Stimulated activated CD4-positive, alpha-beta T cell treated with anti-CD3 and anti-CD28 coated beads, Interleukin-4, amount 100 ng/mL, for 1 hour (primary cell): ENCODE measurements at regions not wholly inside any gene's neighbourhood (a gene's known extent, or its start where the extent isn't known, plus 50 kb on each side); places are given as distances from the start of the nearest gene placed in this dataset.
A peak's percentile ranks its signal among the peaks of the same experiment; 100 is the strongest.
"Not testable (repeated sequence)": the region's sequence is repeated elsewhere in the genome, so short reads cannot be mapped to it uniquely, and the experiment has no call there.

Experiments used
- DNase-seq: peaks from one replicate; pipeline ENCODE4 v3.0.0-alpha.2; 2020

DNA sequence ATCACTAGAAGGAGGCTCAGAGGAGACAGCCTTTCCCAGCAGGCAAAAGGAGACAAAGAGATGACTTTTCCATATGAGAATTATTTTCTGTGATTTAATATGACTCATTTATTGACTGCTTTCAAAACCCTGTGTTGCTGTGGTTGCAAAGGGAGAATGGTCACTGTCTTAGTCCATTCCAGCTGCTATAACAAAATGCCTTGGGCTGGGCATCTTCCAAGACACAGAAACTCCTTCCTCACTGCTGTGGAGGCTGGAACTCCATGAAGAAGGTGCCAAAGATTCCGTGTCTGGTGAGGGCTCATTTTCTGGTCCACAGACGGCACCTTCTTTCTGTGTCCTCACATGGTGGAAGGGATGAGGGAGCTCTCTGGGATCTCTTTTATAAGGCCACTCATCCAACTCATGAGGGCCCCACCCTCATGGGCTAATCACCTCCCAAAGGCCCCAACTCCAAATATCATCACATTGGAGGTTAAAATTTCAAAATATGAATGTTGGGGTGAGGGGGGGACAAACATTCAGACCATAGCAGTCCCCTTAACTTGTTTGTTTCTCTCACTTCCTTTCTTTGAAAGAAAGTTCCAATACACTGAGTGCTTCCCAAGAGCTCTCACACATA is 252.1 kb upstream of the RAB4A start:
- DNase-seq, result no peak

DNA sequence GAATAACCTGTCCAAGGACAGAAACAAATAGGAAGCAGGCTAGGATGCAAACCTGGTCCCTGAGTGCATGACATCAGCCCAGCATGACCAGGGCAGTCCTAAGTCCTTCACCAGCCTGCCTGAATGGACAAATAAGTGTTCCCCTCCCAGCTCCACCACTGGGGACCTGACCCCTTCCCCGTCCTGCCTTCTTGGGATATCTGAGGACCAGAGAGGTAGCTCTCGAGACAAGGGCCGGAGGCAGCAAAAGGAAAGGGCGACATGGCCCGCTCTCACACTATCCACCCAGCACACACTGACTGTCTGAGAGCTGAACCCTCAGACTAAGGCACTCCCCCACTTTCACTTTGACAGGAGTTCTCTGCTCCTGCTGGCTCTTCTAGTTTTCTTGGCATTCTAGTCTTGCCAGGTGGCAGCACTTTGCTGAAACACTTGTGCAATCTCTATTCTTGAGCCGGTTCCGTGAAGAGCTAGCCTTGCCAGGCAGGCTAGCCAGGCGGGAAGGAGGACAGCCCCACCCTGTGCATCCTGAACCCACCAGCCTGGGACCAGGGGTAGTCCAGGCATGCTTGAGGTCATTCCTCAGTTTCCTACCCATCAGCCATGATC is 251.1 kb upstream of the RAB4A start:
- DNase-seq, result no peak

DNA sequence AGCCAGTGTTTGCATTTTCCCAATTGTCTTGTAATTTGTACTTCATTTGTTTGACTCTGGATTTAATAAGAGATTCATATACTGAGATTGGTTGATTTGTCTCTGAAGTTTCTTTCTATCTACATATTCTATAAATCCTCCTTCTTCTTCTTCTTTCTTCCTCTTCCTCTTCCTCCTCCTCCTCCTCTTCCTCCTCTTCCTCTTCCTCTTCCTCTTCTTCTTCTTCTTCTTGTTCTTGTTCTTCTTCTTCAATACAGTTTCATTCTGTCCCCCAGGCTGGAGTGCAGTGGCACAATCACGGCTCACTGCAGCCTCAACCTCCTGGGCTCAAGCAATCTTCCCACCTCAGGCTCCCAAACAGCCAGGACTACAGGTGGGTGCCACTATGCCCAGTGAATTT is 249.9 kb upstream of the RAB4A start:
- not testable (repeated sequence) for DNase-seq

DNA sequence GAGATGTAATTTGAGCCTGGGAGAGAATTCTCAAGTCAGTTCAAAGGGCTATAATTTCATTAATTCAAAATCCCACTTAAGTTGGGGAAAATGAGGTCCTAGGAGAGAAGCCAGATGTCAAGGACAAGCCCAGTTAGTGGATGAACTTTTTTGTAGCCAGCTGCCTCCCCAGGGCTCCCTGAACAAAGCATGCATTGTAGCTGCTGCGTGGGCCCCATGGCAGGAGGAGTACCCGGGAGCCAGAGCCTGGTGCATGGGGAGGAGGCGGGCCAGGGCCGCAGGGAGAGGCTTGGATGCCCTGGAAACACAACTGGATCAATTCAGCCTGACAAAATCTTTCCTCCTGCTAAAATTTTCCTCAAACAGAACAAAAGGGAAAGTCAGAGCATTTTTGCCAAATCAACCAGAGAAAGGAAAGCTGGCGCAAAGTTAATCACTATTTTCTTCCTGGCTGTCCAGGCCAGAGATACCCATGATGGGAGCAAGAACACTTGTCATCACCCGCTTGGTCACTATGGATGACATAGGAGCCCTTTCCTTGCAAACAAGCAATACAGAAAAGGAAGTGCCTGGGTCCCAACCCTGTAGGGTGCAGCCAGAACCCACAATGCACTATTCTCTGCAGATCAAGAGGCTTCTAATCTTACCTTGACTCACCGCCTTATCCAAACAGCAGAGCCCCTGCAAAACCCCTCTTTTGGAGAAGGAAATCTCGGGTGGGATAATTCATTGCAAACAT is 248.1 kb upstream of the RAB4A start:
- DNase-seq, result no peak

DNA sequence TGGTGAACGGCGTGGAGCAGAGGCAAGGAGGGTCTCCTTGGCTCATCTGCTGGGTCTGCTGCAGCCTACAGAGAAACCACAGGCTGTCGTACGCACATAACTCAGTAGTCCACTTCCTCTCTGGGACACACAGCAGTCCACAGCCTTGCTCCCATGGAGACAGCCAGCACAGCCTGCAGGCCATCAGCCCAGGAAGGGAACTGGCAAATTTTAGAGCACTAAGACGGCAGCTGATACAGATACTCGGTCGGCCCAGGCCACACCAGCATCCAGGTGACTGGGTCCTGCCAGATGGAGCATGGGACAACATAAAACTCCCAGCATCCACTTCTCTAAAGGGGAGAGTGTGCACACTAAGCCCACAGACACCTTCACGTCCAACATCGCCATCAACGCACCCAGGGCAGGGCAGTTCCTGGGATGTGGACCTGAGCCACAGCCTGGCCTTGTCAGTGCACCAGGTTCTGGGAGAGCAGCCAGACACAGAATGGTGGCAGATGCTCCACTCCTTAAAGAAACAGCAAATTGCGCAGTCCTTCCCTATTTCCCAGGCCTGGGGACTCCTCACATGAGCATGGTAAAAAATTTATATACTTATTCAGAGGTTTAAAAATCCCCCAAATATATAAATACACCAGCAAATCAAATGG is 247.1 kb upstream of the RAB4A start:
- no peak for DNase-seq

DNA sequence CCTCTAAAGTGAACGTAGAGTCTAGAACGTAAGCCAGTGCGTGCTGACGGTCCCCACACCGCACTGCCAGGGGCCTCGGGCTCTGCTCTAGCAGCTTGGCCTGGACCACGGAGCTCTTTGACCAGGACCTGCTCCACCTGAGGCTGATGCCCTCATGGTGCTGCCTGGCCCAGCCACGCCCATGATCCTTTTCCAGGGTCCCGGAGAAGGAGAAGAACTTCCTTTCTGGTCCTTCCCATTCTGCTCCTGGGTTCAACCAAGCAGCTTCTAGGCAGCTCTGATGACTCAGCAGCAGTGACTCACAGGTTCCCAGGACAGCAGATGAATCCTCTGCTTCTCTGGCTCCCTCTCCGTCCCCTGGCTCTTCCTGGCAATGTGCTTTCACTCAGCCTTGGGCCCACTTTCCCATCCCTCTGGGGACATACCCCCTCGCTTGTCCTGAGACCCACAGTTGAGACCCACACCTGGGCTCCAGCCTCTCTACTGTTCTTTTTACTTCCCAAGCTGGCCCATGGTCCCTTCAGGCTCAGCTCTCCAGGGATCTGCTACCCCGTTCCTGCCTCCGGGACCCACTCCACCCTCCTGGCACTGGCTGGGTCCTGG is 246.3 kb upstream of the RAB4A start:
- peak; percentile 10 for DNase-seq

DNA sequence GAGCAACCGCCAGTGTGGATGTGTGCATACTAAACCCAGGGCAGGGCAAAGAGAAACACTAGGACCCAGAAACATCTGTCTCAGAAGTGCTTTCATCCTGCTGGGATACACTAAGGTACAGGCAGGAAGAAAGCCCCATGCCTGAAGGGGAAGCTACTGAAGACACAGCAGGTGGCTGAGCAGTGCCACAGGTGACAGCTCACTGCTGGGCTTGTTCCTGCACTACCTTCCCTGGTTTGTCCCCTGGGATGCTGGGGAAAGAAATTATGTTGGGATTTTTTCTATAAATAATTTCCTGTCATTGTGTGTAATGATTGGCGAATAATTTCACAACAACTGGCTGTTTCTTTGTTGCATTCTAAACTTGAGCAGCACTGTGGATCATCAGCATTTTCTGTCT is 245.3 kb upstream of the RAB4A start:
- no peak for DNase-seq

DNA sequence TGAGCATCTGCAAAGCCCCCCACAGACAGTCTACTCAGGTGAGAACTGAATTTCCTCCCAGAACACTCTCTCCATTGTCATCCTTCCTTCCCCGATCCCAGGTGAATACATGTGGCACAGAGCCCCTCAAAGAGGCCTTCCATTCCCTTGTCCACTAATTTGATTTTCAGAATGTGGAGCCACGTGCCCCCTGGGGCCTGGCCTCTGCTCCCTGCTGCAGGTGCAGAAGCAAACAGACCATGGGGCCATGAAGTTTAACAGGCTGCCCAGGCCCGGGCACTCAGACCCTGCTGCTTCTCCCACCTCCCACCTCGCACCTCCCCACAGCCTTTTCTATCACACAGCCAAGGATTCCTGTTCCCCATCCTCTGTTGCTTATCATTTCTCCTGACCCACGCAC is 243.8 kb upstream of the RAB4A start:
- no peak for DNase-seq

DNA sequence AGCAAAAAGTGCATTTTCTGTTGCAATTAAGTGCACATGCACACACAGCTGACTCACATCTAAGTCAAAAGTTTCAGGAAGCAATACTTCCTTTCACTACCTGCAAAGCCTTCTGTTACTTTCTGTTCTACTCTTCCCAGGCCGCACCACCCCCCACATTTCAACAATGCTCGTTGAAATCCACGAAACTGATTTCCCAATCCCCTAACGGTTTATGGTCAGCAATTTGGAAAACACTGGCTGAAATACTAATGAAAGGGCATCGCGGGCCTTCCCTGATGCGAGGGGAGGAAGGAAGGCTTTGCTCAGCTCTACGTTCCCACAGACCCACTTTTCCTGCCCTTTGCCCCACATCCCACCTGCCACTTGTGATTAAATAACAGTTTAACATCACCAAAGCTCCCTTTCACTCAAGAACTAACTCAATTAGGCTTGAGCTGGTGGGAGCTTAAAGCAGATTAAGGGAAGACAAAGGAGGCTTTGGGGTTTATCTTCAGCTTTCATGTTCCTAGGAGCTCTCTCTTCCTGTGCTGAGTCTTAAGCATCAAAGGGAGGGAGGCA is 243.2 kb upstream of the RAB4A start:
- DNase-seq, result peak; percentile 37

DNA sequence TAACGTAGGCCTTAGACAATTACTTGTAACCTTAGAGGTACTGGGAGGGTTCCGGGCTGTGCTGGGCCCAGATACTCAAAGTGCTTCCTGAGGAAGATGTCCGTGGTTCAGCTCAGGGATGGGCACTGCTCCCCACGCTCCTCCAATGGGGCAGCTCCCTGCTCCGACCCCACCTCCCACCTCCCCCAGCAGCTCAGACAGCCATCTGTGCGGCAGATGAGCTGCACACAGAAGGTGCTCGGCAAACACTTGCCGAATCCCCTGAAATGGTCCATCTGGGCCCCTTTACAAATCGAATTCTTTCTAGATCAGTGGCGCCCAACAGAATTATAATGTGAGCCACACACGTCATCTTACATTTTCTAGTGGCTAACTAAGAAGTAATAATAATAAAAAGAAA is 242.4 kb upstream of the RAB4A start:
- DNase-seq, result no peak

DNA sequence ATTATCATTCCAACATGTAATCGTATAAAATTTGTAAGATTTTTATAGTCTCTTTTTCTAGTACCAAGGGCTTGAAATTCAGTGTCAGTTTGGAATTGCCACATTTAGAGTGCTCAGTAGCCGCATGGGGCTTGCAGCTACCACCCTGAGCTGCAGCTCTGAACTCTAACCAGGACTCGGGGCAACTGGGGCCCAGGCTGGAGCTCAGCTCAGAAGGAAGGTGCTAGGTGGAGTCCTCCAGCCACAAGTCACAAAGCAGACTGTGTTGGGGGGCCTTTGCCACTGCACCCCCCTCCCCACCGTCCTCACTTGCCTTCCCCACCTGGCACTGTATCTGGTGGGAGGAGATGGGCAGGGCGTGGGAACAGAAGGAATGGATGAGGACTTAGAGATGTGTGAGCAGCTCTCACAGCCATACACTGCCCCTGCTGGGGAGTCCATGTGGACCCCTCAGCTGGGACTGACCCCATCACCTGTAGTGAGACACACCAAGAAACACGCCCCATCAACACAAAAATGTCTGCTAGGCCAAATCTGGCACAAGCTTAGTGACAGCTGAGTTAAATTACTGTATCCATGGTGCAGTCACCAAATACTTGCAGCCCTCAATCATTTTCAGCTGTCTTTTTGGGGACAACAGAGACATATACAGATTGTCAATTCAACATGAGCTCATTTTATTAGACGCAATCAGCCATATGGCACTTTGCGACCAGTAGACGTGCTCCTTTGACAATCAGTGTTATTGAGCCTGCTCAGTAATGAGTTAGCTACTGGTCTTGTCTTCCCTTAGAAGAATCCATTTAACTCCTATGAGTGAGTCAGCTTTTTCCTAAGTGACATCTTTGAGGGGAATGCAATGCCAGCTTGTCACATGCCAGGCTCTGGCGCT is 241.7 kb upstream of the RAB4A start:
- no peak for DNase-seq

DNA sequence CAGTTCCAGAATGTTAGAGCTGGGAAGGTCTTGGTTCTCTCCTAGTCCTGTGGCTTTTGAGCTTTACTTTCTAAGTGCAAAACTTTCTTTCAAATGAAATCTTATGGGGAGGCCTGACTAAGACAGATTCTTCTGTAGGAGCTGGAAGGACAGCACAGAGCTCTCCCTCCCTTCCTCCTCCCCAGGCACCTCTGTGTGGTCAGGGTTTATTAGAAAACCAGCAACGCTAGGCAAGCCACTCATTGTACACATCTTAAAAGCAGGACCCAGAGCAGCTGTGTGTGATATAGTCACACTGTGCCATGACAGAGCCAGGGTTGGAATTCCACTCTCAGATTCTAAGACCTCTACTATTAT is 241.1 kb upstream of the RAB4A start:
- DNase-seq, result no peak

DNA sequence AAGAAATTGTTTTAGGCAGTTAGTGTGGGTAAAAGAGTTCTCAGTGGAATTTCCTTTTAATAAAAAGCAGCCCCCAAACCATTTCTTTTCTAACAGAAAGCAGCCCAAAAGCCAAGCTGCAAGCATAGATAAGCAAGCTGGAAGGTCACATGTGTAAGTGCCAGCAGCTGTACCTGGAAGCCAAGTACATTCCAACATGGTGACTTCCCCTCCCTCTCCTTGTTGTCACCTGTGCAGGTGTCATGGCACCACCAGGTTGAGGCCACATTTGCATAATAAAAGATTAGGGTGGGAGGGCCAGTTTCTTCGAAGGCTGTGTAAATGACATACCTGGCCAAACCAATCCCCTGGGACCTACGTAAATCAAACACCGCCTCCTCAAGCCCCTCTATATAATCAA is 240.3 kb upstream of the RAB4A start:
- no peak for DNase-seq

DNA sequence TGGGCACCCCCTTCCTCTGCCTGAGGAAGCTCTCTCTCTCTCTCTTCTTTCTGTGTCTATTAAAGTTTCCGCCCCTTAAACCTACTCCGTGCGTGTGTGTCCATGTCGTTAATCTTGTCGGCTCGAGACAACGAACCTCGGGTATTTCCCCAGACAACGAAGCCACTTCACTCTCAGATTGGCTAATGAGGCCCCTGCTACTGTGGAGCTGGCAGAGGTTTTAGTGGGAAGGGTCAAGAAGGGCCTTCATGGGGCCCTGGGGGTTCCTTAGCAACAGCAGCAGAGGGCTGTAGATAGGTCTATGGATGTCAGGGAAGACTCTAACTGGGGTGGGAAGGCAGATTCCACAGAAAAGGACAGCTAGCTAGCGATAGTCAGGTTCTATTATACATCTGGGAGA is 239.8 kb upstream of the RAB4A start:
- DNase-seq, result no peak

DNA sequence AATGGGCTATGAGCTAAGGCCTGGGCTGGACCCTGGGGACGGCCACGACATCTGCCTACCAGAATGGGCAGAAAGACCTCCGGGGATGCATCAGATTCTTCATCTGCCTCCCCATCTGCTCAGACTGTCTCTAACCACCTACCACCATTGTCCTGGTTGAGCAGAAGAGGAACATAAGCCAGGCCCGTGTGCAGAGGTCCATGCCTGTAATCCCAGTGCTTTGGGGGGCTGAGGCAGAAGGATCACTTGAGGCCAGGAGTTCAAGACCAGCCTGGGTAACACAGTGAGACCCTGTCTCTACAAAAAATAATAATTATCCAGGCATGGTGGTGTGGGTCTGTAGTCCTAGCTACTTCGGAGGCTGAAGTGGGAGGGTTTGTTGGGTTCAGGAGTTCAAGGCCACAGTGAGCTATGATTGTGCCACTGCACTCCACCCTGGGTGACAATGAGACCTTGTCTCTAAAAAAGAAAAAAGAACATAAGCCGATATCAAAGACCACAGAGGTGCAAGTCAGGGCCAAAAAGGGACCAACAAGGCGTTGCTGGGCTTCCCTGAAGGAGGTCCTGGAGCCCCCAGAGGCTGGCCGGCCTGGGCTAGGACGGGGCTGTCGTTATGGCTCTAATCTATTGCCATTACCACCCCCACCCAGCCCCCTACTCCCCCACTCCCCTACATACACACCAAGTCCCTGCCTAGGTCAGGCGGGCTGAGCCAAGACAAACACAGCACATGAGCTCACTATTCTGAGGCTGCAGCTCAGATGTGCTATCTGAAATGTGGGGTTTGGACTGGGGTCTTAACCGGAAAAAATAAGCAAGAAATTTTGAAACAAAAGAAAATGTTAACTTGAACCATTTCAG is 239.2 kb upstream of the RAB4A start:
- DNase-seq, result no peak

DNA sequence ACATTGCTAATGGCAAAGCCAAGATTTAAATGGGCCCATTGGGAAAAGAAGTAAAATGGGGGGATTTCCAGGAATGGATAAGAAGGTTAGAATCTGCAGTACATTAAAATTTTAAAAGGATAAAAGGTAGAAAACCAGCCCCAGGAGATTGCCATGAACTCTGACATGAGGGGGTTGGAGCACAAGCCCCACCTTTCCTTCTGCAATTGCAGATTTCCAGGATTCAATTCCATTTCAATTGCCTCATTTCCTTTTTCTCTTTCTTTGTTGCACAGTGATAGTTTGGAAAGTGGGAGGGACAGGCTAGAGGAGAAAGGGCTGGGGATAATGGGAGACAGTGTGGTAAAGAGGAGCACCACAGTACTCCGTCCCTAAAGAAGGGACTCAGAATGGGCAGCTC is 238.5 kb upstream of the RAB4A start:
- no peak for DNase-seq

DNA sequence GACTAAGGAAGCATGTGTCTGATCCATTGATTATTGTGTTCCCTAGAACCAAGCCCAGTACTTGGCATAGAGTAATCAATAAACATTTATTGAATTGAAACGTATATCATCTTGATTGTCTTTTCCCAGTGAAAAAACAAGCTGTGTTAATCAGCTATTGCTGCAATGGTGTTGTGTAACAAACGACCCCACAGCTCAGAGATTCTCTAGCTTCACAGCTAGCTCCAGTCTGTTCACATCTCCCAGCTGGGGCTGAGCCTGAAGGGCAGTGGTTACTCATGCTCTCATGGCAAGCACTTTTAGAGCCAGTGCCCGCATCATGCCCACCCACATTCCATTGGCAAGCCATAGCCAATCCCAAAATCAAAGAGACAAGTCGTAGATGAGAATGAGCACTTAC is 237.4 kb upstream of the RAB4A start:
- DNase-seq, result no peak

DNA sequence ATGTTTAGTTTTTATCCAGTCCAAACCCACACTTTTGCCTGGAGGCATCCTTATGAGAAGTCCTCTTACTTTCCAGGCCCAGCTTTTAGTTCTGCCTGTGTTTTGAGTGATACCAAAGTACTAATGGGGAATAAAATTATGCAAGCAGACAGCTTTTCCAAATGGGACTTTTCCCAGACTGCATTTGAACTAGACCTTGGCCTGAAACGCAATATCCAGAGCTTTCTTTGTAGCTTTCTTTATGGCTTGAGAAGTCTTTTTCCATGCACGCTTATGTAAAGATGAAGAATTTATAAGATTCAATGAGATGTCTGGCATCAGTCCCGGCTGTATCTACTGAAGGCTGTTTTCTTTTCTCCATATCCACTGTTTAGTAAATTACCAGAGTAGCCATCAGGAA is 236.6 kb upstream of the RAB4A start:
- DNase-seq, result no peak

DNA sequence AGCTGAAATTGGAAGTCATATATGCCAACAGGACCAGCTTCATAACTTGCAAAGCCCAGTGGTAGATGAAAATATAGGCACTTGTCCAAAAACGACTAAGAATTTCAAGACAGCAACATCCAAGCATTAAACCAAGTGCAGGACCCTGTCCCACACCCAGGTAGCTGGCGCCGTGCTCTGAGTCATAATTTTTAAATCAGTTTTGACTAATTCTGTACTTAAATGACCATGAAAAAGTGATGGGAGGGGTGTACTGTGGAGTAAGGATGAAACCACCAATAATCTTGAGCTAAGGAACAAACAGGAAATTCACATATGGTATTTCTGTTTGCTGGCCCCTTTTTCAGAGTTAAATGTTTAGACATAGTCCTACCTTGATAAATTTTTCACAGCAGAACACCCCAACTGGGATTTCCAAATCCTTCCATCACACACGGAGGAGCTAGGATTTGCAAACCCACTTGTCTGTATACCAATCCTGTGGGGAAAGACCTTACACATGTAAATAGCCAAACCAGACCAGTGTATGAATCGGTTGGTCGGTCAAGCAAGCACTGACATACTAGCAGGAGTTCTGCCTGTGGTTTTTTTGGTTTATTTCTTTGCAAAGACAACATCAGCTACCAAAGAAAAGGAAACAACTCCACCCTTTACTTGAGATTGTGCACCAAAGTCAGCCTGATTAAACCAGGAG is 235.7 kb upstream of the RAB4A start:
- DNase-seq, result no peak

DNA sequence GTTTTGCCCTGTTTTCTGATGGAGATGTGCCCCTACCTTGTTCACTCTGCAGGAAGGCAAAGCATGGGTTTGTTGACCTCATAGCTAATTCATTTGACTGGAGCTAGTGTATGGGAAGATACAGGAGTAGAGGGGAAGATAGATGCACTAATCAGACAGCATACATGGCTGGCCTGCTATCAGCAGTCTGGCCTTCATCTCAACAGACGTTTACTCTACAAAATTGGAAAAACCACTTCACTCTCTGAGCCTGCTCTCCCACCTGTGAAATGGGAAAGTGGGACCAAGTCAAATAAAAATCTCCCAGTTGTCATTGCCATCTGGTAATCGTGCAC is 235.2 kb upstream of the RAB4A start:
- no peak for DNase-seq
